ENCODE measurements at regions not wholly inside any gene's neighbourhood (a gene's known extent, or its start where the extent isn't known, plus 50 kb on each side); places are given as distances from the start of the nearest gene placed in this dataset.

DNA sequence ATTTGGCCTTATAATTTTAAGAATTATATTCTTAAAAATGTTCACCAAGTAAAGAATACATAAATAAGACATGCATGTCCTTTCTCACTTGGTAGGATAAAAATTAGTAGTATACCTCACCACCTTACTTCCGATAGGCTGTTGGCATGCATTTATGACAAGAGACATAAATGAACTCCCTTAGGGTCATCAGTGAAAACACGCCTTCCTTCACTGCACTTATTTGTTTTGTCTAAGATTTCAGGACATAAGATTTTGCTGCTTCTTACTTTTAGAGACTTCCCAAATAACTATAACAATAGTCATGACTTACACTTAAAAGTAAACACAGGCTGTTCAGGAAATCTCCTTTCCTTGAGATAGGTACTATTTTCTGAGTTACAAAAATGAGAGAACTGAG is 661.3 kb upstream of the CNTNAP5 start:
- H2AFZ ChIP-seq (ENCODE audit: control insufficient read depth, low read depth, low read length), result no peak overlapping the region
- H3K27ac ChIP-seq (ENCODE audit: control insufficient read depth, insufficient read depth), result no peak overlapping the region
- FAIRE-seq (no peak), ATAC-seq (no peak), DNase-seq (ENCODE audit: low read depth, low spot score) (no peak)
- H3K79me2 ChIP-seq (ENCODE audit: control insufficient read depth, insufficient read depth, low read length), result no peaks in the 10 kb centered on the region
- in situ Hi-C loops (cut with MboI) (no loop called here), intact Hi-C loops (cut with micrococcal nuclease; ENCODE audit: unreplicated experiment) (no loop called here)
- H4K20me1 ChIP-seq (ENCODE audit: control insufficient read depth, insufficient read depth), result no peaks in the 10 kb centered on the region
- ChIA-PET CTCF (no interaction called here), RAD21 (ENCODE audit: unreplicated experiment) (no interaction called here), POLR2A (no interaction called here), SMC1A (ENCODE audit: uncharacterized antibody, unreplicated experiment) (no interaction called here)
- H3K27me3 ChIP-seq (replicated peaks in 1 of 2; ENCODE audit: control insufficient read depth in 2 of 2, insufficient read depth in 2 of 2, low read length in 1 of 2), result no peaks in the 10 kb centered on the region
- H3K4me2 ChIP-seq (ENCODE audit: control insufficient read depth, insufficient read depth), result no peak overlapping the region
- no peaks in the 10 kb centered on the region for H3K9me3 ChIP-seq (replicated peaks; ENCODE audit: control insufficient read depth, insufficient read depth, low read length)
- H3K9ac ChIP-seq (ENCODE audit: control insufficient read depth, insufficient read depth, low read length), result no peak overlapping the region
- no peaks in the 10 kb centered on the region for H3K4me1 ChIP-seq (ENCODE audit: control insufficient read depth, insufficient read depth, low read length)
- BruUV-seq (replicated peaks), result no TSS peak
- no peaks in the 10 kb centered on the region for H3K36me3 ChIP-seq (ENCODE audit: control insufficient read depth in 2 of 2, insufficient read depth in 2 of 2, low read length in 1 of 2)
- no peak overlapping the region for H3K4me3 ChIP-seq
- WGBS (ENCODE audit: insufficient coverage, insufficient replicate concordance, low lambda C conversion rate, missing lambda C conversion rate), result 15% methylated on average over 2 of the region's 2 CpGs
- TF ChIP-seq IKZF2 (IDR thresholded peaks at IDR 0.05) (no peak), ZNF217 (IDR thresholded peaks at IDR 0.05) (no peak), GATAD2B (conservative IDR thresholded peaks at IDR 0.05; ENCODE audit: low read depth) (no peak), ZNF24 (IDR thresholded peaks at IDR 0.05) (no peak), SPI1 (IDR thresholded peaks at IDR 0.05; ENCODE audit: borderline replicate concordance, insufficient read depth, low read depth, low read length) (no peak), FOS (IDR thresholded peaks at IDR 0.05; ENCODE audit: borderline replicate concordance, extremely low read depth, insufficient read length) (no peak), RFX5 (IDR thresholded peaks at IDR 0.05; ENCODE audit: low read depth, low read length) (no peak), SUPT20H (IDR thresholded peaks at IDR 0.05; ENCODE audit: borderline replicate concordance, control insufficient read depth, low read depth, low read length) (no peak)

DNA sequence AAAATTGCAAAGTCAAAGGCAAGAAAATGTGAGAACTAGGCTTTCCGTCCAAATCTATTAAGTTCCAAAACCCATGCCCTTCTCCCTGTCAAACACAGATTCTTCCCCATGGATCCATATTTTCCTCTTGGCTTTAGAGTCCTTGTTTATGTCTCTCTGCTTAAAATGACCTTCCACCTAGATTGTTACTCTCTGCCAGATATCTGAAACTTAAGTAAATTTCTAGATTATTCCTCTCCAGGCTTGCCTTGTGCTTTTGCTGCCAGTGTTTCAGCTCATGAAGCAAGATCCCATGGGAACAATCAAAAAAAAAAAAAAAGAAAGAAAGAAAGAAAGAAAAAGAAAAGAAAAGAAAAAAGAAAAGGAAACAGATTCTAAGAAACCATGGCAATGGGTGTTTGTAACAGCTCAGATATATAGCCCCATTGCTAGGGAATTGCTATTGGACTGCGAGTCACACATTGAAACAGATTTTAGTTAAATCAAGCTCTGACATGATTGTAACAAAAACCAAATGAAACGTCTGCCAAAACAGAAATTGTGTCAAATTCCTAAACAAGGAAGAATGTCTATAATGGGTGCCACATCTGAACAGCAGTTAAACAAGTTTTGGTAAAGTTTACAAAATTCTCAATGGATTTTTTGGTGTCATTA is 660.7 kb upstream of the CNTNAP5 start:
- H2AFZ ChIP-seq (ENCODE audit: control insufficient read depth, low read depth, low read length), result no peak overlapping the region
- H3K4me2 ChIP-seq (ENCODE audit: control insufficient read depth, insufficient read depth), result no peak overlapping the region
- no peak overlapping the region for H3K27ac ChIP-seq (ENCODE audit: control insufficient read depth, insufficient read depth)
- SMC1A ChIA-PET (ENCODE audit: uncharacterized antibody, unreplicated experiment), result no interaction called here
- H3K9me3 ChIP-seq (replicated peaks; ENCODE audit: control insufficient read depth, insufficient read depth, low read length), result no peaks in the 10 kb centered on the region
- no peak for ATAC-seq
- H3K27me3 ChIP-seq (replicated peaks in 1 of 2; ENCODE audit: control insufficient read depth in 2 of 2, insufficient read depth in 2 of 2, low read length in 1 of 2), result no peaks in the 10 kb centered on the region
- H3K79me2 ChIP-seq (ENCODE audit: control insufficient read depth, insufficient read depth, low read length), result no peaks in the 10 kb centered on the region
- intact Hi-C loops (cut with micrococcal nuclease; ENCODE audit: unreplicated experiment) (no loop called here), in situ Hi-C loops (cut with MboI) (no loop called here)
- POLR2A ChIA-PET, result no interaction called here
- H3K36me3 ChIP-seq (ENCODE audit: control insufficient read depth in 2 of 2, insufficient read depth in 2 of 2, low read length in 1 of 2), result no peaks in the 10 kb centered on the region
- RAD21 ChIA-PET (ENCODE audit: unreplicated experiment), result no interaction called here
- H3K4me1 ChIP-seq (ENCODE audit: control insufficient read depth, insufficient read depth, low read length), result no peaks in the 10 kb centered on the region
- no peak overlapping the region for H3K9ac ChIP-seq (ENCODE audit: control insufficient read depth, insufficient read depth, low read length)
- CTCF ChIA-PET, result interaction anchor here (0.7 to 1.8 kb wide), 2 partner anchors 8 to 767 kb away, joined by 3 read pairs; no protein-coding TSS in a partner anchor
- FAIRE-seq, result no peak
- no TSS peak for BruUV-seq (replicated peaks)
- TF ChIP-seq SP1 (IDR thresholded peaks at IDR 0.05; ENCODE audit: low read depth, low read length), result no peak
- no peak for TF ChIP-seq NR2F1 (conservative IDR thresholded peaks at IDR 0.05)
- TF ChIP-seq NFXL1 (IDR thresholded peaks at IDR 0.05; ENCODE audit: borderline replicate concordance), result no peak
- TF ChIP-seq, protein P1, sequence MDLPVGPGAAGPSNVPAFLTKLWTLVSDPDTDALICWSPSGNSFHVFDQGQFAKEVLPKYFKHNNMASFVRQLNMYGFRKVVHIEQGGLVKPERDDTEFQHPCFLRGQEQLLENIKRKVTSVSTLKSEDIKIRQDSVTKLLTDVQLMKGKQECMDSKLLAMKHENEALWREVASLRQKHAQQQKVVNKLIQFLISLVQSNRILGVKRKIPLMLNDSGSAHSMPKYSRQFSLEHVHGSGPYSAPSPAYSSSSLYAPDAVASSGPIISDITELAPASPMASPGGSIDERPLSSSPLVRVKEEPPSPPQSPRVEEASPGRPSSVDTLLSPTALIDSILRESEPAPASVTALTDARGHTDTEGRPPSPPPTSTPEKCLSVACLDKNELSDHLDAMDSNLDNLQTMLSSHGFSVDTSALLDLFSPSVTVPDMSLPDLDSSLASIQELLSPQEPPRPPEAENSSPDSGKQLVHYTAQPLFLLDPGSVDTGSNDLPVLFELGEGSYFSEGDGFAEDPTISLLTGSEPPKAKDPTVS (IDR thresholded peaks at IDR 0.05; ENCODE audit: low read depth, low read length), result no peak
- no peak for TF ChIP-seq KLF5 (IDR thresholded peaks at IDR 0.05; ENCODE audit: partially characterized antibody)
- TF ChIP-seq RELA (IDR thresholded peaks at IDR 0.05; ENCODE audit: borderline replicate concordance, partially characterized antibody), result no peak
- no peak for TF ChIP-seq STAT1 (conservative IDR thresholded peaks at IDR 0.05)
- no peak for TF ChIP-seq CHD4 (IDR thresholded peaks at IDR 0.05)
- no peak for TF ChIP-seq SMAD5 (IDR thresholded peaks at IDR 0.05; ENCODE audit: low read depth)
- TF ChIP-seq, protein P2, sequence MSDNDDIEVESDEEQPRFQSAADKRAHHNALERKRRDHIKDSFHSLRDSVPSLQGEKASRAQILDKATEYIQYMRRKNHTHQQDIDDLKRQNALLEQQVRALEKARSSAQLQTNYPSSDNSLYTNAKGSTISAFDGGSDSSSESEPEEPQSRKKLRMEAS (IDR thresholded peaks at IDR 0.05; ENCODE audit: low read depth, low read length), result no peak
- no peak for TF ChIP-seq LARP7 (IDR thresholded peaks at IDR 0.05)
- no peak for TF ChIP-seq JUNB (IDR thresholded peaks at IDR 0.05)
- WGBS (ENCODE audit: insufficient coverage, insufficient replicate concordance, low lambda C conversion rate, missing lambda C conversion rate), result 16% methylated on average over 3 of the region's 3 CpGs
- no peak for DNase-seq (ENCODE audit: low read depth, low spot score)
- H3K4me3 ChIP-seq, result no peak overlapping the region
- H4K20me1 ChIP-seq (ENCODE audit: control insufficient read depth, insufficient read depth), result no peaks in the 10 kb centered on the region
